ENCODE measurements at regions not wholly inside any gene's neighbourhood (a gene's known extent, or its start where the extent isn't known, plus 50 kb on each side); places are given as distances from the start of the nearest gene placed in this dataset.

DNA sequence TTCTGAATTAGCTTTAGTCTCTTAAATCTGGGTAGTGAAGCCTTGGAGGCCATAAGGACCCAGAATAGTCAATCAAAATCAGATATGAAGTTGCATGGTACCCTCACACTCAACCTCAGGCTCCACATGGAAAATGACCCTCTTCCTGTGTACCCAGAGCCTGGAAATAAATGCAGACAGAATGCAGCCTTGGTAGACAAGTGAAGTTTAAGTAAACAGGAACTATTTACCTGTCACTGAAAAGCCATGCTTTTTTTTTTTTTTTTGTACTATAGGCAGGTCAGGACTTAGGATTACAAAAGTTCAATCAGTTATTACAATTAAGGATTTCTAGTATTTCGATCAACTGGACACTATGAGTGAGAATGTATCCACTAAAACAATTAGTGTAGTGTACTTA lies 2654.2 kb upstream of the PCDH20 start:
- TF ChIP-seq POLR2AphosphoS5 (IDR thresholded peaks at IDR 0.05; ENCODE audit: borderline replicate concordance, low read depth, low read length), result no peak
- no peak for TF ChIP-seq EZH2 (IDR thresholded peaks at IDR 0.05)
